ENCODE measurements at regions not wholly inside any gene's neighbourhood (a gene's known extent, or its start where the extent isn't known, plus 50 kb on each side); places are given as distances from the start of the nearest gene placed in this dataset.
A peak's percentile ranks its signal among the peaks of the same experiment; 100 is the strongest.
"Not testable (repeated sequence)": the region's sequence is repeated elsewhere in the genome, so short reads cannot be mapped to it uniquely, and the experiment has no call there.

DNA sequence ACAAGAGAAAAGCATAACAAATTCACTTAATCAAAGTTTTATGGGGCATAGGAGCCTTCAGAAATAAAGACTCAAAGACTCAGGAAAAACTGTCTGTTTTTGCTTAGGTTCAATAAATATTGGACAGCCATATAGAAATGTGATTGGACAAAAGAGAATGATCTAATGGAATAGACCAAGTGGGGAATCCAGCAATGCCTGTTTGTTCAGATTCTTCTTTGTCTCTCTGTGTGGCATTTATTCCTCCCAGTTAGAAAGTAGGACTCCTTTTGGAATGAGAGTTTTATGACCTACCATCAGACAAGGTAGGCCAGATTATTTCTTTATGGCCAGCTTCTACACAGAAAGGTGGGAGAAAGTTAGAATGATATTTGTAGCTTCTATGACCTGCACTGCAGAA, 1460.1 kb downstream of the OTOL1 start:
- no peak for DNase-seq

GRCh38 chr3:162960269-162960668, 1463.7 kb downstream of the OTOL1 start:
- no peak for DNase-seq

- DNase-seq, result no peak
These were observed 1473.7 kb downstream of the OTOL1 start for GRCh38 chr3:162970292-162970691.

DNA sequence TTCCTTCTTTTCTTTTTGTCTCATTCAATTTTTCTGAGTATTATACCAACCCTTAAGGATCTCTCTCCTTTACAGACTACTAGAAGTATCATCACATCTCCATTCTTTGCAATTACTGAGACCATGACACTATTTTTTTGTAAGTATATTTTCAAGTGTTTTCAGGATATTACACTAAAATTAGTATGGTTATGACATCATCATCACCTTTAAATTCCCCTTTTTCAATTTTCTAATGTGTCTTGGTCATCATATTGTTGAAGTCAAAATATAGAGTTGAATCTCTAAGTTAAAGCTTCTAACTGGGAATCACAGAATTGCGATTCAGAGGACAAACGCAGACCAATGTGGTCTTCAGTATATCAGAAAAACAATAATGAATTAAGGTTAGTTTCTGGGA, 1475.1 kb downstream of the OTOL1 start:
- no peak for DNase-seq

DNA sequence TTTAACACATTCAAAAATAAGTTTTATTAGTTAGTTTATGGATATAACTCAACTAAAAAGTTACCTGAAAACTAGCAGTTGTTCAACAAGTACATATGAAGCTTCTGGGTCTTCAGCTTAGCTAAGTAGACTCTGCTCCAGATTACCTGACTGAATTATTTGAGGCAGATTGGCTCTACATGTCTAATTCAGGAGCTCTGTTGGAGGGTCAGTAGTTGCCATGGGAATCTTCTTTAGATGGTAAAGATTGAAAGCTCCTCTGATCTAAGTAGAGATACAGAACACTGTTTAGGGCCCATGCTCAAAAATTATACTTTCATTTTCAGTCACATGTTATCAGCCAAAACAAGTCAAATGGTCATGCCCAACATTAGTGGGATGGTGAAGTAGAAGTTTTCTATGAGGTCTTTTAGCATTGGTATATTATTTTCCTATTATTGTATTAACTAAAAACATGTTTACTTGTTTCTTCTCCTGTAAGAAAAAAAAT, 1476.9 kb downstream of the OTOL1 start:
- DNase-seq, result no peak

DNA sequence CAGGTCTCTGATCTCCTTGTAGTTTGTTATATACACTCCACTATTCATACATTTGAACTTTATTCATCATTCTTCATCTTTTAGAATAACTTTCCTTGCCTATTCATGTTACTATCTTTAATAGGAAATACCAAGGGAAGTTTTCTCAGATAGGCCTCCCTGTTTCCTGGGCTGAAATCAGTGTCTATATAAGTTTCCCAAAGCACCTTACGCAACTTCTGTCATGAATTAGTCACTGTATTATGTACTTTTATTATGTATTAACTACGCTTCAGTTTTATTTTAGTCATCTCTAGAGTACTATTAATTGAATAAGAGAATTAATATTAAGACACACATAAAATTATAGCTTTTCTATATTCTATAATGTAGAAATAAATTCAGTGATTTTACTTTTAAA, 1481.5 kb downstream of the OTOL1 start:
- no peak for DNase-seq

GRCh38 chr3:162984746-162985145, 1488.1 kb downstream of the OTOL1 start:
- no peak for DNase-seq

GRCh38 chr3:162987085-162987794, 1490.6 kb downstream of the OTOL1 start:
- DNase-seq, result not testable (repeated sequence)

DNA sequence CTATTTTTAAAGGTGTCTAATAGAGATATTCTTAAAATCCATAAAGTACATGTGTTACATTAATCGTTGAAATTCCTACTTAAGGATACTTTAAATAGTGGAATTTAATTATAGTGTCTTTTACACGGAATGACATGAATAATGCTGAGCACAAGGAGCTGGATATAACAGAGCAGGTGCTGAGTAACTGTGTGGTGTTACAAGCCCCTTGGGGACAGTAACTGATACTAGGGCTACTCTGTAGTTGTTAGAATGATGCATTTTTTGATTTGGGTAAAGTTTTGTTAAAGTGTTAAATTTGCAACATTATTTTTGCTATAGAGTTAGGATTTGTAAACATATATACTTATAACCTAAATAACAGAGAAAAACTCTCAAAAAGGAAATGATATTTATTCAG, 1496.1 kb downstream of the OTOL1 start:
- DNase-seq, result no peak

- no peak for DNase-seq
These were observed 1497.6 kb downstream of the OTOL1 start for GRCh38 chr3:162994165-162994564.

DNA sequence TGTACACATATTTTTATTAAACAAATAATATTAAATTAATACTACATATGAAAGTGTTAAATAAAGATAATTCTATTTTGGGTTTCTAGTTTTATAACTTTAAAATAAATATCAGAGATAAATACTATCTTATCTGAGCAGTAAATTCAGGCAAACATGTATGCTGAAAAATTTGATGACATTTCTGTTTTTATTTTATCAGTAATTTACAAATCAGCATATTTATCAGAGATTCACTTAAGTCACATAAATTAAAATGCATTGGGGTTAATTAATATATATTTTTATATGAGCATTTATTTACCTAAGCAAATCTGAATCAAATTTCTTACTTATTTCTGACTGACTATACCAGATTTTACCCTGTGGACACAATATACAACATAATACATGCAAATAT, 1499.8 kb downstream of the OTOL1 start:
- DNase-seq, result no peak

GRCh38 chr3:162998205-162998604, 1501.6 kb downstream of the OTOL1 start:
- DNase-seq, result no peak

DNA sequence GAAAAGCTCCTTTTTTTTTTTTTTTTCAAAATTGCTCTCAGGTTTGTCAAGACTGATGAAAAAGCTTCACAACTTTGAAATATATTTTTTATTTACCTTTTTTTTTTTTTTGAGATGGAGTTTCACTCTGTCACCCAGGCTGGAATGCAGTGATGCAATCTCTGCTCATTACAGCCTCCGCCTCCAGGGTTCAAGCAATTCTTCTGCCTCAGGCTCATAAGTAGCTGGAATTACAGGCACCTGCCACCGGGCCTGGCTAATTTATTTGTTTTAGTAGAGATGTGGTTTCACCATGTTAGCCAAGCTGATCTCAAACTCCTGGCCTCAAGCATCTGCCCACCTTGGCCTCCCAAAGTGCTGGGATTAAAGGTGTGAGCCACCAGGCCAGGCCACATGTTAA, 1515.0 kb downstream of the OTOL1 start:
- DNase-seq, result no peak

- DNase-seq, result no peak
These were observed 1519.6 kb downstream of the OTOL1 start for GRCh38 chr3:163016251-163016650.

- no peak for DNase-seq
These were observed 1521.5 kb downstream of the OTOL1 start for GRCh38 chr3:163018067-163018466.

- no peak for DNase-seq
These were observed 1522.1 kb downstream of the OTOL1 start for GRCh38 chr3:163018664-163019063.

GRCh38 chr3:163019260-163019659, 1522.7 kb downstream of the OTOL1 start:
- no peak for DNase-seq

- no peak for DNase-seq
These were observed 1537.0 kb downstream of the OTOL1 start for GRCh38 chr3:163033652-163034051.

GRCh38 chr3:163039636-163040035, 1543.0 kb downstream of the OTOL1 start:
- no peak for DNase-seq

DNA sequence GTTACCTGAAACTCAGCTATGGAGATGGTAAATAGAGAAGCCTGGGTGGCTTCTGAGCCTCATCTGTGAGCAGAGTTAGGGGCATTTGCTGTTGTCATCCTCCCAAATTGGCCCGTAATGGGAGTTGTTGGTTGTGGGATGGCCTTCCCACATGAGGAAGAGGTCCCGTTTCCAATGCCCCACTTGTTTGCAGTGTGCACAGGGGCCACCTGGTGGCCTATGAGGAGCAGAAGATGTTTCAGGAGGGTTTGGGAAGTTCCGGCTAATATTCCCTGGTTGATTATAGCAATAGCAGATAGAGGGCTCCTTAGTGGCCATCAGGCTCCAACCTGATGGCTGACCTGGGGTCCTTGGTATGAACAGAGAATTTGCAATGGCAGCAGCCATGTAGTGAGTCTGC, 1546.5 kb downstream of the OTOL1 start:
- no peak for DNase-seq

DNA sequence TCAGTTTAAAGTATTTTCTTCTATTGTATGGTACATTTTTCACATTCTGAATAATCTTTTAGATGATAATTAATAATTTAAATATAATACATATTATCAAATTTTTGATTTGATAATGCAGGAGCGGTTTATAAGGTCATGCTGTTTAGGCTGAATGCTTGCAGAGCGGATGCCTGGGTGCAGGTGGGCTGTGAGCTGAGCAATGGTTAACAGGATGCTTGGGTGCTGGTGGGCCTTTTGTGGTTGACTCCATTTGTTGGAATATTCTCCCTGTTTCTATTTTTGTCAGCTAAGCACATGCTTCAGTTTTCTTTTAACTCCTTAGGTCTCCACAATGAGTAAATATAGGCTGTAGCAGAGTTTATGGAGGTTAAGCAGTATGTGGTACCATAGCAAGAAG, 1549.3 kb downstream of the OTOL1 start:
- no peak for DNase-seq

DNA sequence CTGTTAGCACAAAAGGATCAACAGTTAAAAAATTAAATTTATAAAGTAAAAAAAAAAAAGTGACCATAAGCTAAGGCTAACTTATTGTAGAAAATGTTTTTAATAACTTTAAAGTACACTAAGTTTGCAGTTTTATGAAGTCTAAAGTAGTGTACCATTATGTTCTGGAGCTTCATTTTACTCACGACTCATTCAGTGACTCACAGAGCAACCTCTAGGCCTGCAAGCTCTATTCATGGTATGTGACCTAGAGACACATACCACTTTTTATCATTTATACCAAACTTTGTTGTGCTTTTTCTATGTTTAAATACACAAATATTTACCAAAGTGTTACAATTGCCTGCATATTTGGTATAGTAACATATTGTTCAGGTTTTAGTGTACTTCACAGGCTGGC, 1552.3 kb downstream of the OTOL1 start:
- DNase-seq, result no peak

DNA sequence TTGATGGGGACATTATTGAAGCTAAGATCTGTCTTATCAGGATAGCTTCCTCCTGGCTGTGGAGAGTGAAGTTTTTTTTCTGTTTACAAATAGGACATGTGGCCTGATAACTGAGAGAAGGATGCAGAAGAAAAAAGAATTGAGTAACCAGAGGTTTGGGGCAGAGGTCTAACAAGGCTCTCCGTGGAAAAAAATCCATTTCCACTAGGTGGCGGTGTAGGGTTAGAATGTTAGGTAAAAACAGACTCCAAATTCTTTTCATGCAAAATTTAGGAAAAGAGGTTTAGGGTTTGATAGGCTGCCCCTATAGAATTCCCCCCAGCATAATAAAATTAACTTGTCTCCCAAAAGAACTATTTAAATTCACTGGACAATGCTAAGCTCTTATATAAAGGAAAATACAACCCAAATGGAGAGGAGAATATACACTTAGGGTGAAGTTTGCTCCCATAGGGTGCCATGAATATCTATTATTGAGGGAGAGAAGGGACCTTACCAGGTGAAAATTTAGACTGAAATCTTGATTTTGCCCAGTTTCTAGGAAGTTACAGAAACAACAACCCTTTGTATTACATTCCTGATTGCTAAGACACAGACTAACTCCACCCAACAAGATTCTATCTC, 1560.4 kb downstream of the OTOL1 start:
- DNase-seq, result peak; percentile 52

DNA sequence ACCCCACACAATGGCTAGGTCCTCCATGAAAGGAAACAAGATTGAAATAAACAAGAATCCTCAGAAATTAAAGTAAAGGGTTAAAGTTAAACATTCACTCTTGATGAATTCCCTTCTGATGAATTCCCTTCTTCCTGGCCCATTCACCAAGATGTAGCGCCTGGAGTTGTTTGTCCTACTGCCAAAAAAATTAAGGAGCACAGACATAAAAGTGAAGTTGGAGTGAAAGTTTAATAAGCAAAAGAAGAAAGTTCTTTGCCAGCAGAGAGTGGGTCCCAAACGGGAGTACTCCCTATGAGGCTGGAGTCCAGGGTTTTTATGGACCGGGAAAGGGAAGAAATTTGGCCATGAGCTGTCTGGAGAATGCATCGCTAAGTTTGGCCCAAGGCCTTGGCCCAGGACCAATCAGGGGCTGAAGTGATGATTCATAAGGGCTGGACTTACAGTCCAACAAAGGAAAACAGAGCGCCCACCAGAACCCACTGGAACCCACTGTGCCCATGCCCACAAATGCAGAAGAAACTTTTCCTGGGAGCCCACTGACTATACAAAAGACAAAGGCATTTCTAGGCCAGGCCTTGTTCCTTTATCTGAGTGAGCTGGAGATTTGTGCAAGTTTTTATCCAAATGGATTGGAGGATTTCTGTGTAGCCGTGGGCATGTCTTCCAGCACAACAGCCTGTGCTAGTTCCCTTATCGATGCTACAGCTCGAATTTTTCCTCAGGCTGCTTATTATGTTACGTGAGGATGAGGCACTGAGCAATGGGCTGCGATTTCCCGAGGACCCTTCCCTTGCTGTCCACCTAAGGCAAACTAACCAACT, 1561.6 kb downstream of the OTOL1 start:
- DNase-seq, result no peak

Data from NCI-H345 (cell line).